ENCODE measurements at regions not wholly inside any gene's neighbourhood (a gene's known extent, or its start where the extent isn't known, plus 50 kb on each side); places are given as distances from the start of the nearest gene placed in this dataset.

- in situ Hi-C loops (cut with MboI; ENCODE audit: low pct_unique_long_range_greater_than_20kb, low sequenced_read_pairs): no loop called here
- no peak for DNase-seq
These were observed 86.9 kb upstream of the SLC25A26 start for GRCh38 chr3:66133853-66134445.

GRCh38 chr3:66133050-66133757 lies 87.6 kb upstream of the SLC25A26 start:
- in situ Hi-C loops (cut with MboI; ENCODE audit: low pct_unique_long_range_greater_than_20kb, low sequenced_read_pairs): no loop called here
- DNase-seq: no peak

- in situ Hi-C loops (cut with MboI; ENCODE audit: low pct_unique_long_range_greater_than_20kb, low sequenced_read_pairs): no loop called here
These were observed 89.9 kb upstream of the MAGI1 start for GRCh38 chr3:66128623-66129022.

GRCh38 chr3:66121318-66121717 lies 82.6 kb upstream of the MAGI1 start:
- DNase-seq: no peak

More at GRCh38 chr3:66128623-66129022, 89.9 kb upstream of the MAGI1 start:
- no peak for DNase-seq

GRCh38 chr3:66115858-66116654 lies 77.3 kb upstream of the MAGI1 start:
- DNase-seq: no peak
- in situ Hi-C loops (cut with MboI; ENCODE audit: low pct_unique_long_range_greater_than_20kb, low sequenced_read_pairs): no loop called here

More at GRCh38 chr3:66121318-66121717, 82.6 kb upstream of the MAGI1 start:
- in situ Hi-C loops (cut with MboI; ENCODE audit: low pct_unique_long_range_greater_than_20kb, low sequenced_read_pairs): no loop called here

- in situ Hi-C loops (cut with MboI; ENCODE audit: low pct_unique_long_range_greater_than_20kb, low sequenced_read_pairs): no loop called here
These were observed 74.8 kb upstream of the MAGI1 start for GRCh38 chr3:66113542-66113941.

GRCh38 chr3:66110840-66111239 lies 72.1 kb upstream of the MAGI1 start:
- in situ Hi-C loops (cut with MboI; ENCODE audit: low pct_unique_long_range_greater_than_20kb, low sequenced_read_pairs): no loop called here
- DNase-seq: no peak

More at GRCh38 chr3:66113542-66113941, 74.8 kb upstream of the MAGI1 start:
- no peak for DNase-seq

- no peak for DNase-seq
- in situ Hi-C loops (cut with MboI; ENCODE audit: low pct_unique_long_range_greater_than_20kb, low sequenced_read_pairs): no loop called here
These were observed 69.1 kb upstream of the MAGI1 start for GRCh38 chr3:66107855-66108254.

- DNase-seq: no peak
- in situ Hi-C loops (cut with MboI; ENCODE audit: low pct_unique_long_range_greater_than_20kb, low sequenced_read_pairs): no loop called here
These were observed 68.1 kb upstream of the MAGI1 start for GRCh38 chr3:66106788-66107187.

GRCh38 chr3:66104535-66104934 lies 65.8 kb upstream of the MAGI1 start:
- no peak for DNase-seq
- in situ Hi-C loops (cut with MboI; ENCODE audit: low pct_unique_long_range_greater_than_20kb, low sequenced_read_pairs): no loop called here

GRCh38 chr3:66103729-66104128 lies 65.0 kb upstream of the MAGI1 start:
- no peak for DNase-seq
- in situ Hi-C loops (cut with MboI; ENCODE audit: low pct_unique_long_range_greater_than_20kb, low sequenced_read_pairs): no loop called here

GRCh38 chr3:66101901-66102300 lies 63.2 kb upstream of the MAGI1 start:
- in situ Hi-C loops (cut with MboI; ENCODE audit: low pct_unique_long_range_greater_than_20kb, low sequenced_read_pairs): no loop called here
- no peak for DNase-seq

GRCh38 chr3:66099541-66100065 lies 60.9 kb upstream of the MAGI1 start:
- no peak for DNase-seq
- in situ Hi-C loops (cut with MboI; ENCODE audit: low pct_unique_long_range_greater_than_20kb, low sequenced_read_pairs): no loop called here

GRCh38 chr3:66098436-66098835 lies 59.7 kb upstream of the MAGI1 start:
- no peak for DNase-seq
- in situ Hi-C loops (cut with MboI; ENCODE audit: low pct_unique_long_range_greater_than_20kb, low sequenced_read_pairs): no loop called here

GRCh38 chr3:66097647-66098046 lies 58.9 kb upstream of the MAGI1 start:
- DNase-seq: no peak
- in situ Hi-C loops (cut with MboI; ENCODE audit: low pct_unique_long_range_greater_than_20kb, low sequenced_read_pairs): no loop called here

- DNase-seq: no peak
- in situ Hi-C loops (cut with MboI; ENCODE audit: low pct_unique_long_range_greater_than_20kb, low sequenced_read_pairs): no loop called here
These were observed 56.7 kb upstream of the MAGI1 start for GRCh38 chr3:66095295-66096001.

- no peak for DNase-seq
- in situ Hi-C loops (cut with MboI; ENCODE audit: low pct_unique_long_range_greater_than_20kb, low sequenced_read_pairs): no loop called here
These were observed 55.3 kb upstream of the MAGI1 start for GRCh38 chr3:66093981-66094380.

GRCh38 chr3:66092175-66092995 lies 53.7 kb upstream of the MAGI1 start:
- no peak for DNase-seq
- in situ Hi-C loops (cut with MboI; ENCODE audit: low pct_unique_long_range_greater_than_20kb, low sequenced_read_pairs): no loop called here

Data from KBM-7 (cell line).